GM13977 (cell line): ENCODE measurements at regions not wholly inside any gene's neighbourhood (a gene's known extent, or its start where the extent isn't known, plus 50 kb on each side); places are given as distances from the start of the nearest gene placed in this dataset.
"Not testable (repeated sequence)": the region's sequence is repeated elsewhere in the genome, so short reads cannot be mapped to it uniquely, and the experiment has no call there.

Experiments used
- DNase-seq: peaks from one replicate; pipeline ENCODE4 v3.0.0; 2012; ENCODE audit warnings: low spot score
- CTCF ChIP-seq: IDR thresholded peaks from 2 replicates; pipeline ENCODE4 v1.5.1; 2012; ENCODE audit warnings: mild to moderate bottlenecking, control low read depth; ENCODE audit not compliant: insufficient read depth; ENCODE audit errors: extremely low read depth, missing control alignments
- in situ Hi-C: fragments of 300-500 bp; cut with MboI; formaldehyde crosslinking; loops from one replicate; pipeline ENCODE4 v1.12.0; 2022; ENCODE audit warnings: low sequenced_read_pairs, low pct_unique_long_range_greater_than_20kb, mixed read lengths, inconsistent platforms; ENCODE audit not compliant: unreplicated experiment

DNA sequence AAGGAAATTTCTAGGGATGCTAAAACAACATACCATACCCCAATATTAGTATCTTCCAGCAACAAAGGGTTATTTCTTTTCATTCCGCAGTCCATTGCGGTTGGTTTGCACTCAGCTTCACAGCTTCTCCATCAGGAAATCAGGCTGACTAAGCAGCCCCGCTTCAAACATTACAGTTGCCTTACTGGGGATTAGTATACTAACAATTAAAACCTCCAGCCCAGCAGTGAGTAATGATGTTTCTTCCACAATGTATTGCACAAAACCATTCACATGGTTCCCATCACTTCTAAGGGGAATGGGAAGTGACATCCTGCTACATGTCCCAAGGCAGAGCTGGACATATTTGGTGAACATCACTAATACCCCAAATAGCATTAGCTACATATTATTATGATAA, 1384.9 kb downstream of the CDH8 start:
- in situ Hi-C loops: no loop called here
- no peak for DNase-seq
- TF ChIP-seq CTCF: no peak

DNA sequence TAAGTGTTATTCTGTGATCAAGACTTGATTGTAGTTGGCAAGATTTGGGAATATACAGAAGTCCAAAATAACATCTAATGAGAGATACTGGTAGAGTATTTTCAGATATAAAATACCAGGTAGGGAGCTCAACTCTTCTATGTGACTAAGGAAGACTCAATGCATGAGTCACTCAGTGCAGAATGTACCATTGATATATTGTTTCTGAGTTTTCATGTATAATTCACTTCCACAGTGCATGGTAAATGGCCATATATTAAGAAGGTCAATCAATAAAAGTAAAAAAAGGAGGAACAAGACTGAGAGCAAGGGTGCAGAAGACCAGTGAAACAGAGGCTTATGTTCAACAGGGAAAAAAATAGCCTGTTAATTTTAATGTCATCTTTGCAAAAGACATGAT, 1387.9 kb downstream of the CDH8 start:
- in situ Hi-C loops: no loop called here
- no peak for DNase-seq
- no peak for TF ChIP-seq CTCF

DNA sequence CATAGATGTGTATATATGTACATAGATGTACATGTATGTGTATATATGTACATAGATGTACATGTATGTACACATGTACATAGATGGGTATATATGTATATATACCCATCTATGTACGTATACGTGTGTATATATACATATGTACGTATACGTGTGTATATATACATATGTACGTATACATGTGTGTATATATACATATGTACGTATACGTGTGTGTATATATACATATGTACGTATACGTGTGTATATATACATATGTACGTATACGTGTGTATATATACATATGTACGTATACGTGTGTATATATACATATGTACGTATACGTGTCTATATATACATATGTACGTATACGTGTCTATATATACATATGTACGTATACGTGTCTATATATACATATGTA, 1388.8 kb downstream of the CDH8 start:
- DNase-seq, in situ Hi-C loops: not testable (repeated sequence)

DNA sequence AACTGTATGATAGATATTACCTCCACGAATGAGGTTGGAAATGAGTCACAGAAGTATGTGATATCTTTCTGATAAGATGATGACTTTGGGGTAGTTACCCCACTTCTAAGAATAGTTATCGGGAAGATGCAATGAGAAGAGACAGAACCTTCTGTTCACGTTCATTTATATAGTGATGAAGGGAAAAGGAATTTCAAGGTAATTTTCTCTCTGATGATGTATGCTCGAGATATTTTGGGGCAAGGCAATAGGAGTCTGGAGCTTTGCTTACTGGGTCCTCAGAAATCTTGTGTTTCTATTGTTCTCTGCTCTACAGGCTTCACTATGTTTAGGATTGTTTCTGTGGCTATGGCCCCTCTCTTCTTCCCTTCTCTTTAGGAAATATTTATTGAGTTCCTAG, 1389.6 kb downstream of the CDH8 start:
- in situ Hi-C loops: no loop called here
- no peak for DNase-seq
- no peak for TF ChIP-seq CTCF

DNA sequence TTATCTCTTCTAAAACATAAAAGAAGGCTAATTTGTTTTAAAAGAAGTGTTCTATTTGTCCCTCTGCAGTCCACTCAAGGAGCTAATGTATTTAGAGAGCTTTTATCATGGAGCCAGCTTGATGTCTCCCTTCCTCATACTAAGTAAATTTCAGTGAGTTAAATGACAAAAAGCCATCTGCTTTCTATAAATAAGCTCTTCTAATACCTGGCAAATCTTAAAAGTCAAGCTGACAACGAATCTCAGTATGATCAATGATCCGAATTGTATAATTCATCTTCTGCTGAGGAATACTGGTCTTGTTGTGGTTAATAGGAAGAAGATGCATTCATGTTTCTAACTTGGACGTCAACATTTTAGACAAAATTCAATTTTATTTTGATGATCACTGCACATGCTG, 1390.7 kb downstream of the CDH8 start:
- in situ Hi-C loops: no loop called here
- no peak for DNase-seq
- TF ChIP-seq CTCF: no peak

DNA sequence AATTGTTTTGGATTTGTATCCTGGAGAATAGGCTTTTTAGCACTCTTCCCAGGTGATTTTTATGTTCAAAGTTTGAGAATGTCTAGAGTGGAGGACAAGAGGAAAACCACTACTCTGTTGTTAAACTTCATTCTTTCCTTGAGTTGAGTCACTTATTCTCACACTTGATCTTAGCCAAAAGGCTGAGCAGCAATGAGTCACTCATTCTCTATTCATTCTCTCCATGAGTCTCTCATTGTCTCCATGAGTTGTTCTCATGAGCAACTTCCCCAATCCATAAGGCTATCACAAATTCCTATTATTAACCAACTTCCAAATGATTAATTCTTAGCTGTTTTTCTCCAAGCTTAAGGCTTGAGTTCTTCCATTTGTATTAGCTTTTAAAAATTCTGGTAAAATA, 1393.3 kb downstream of the CDH8 start:
- in situ Hi-C loops: no loop called here
- TF ChIP-seq CTCF: no peak
- no peak for DNase-seq

DNA sequence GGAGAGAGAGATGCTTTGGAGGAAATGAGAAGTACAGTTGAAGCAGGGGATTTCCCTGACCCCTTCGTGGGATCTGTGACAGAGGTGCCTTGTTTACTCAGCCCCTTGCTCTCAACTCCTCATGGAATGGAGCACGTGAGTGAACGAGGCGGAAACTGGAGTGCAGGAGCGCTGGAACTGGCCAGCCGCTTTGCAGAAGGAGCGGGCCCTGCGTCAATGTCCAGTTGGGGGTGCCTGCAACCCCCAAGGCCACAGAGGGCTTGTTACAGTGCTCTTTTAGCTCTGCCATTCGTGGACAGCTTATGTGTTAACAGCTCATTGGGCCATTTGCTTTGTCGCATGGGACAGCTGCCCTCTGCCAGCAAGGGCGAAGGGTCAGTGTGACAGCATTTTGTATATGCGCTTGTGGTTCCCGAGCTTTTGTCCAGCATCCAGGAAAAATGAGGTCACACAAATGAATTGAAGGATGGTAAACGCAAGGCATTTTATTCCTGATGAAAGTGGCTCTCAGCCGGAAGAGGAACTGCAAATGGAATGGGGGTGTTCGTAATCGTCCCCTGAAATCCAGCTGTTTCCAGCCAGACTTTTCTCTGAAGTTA, 1395.1 kb downstream of the CDH8 start:
- in situ Hi-C loops: no loop called here
- DNase-seq: no peak
- no peak for TF ChIP-seq CTCF
